GM19395 (cell line): ENCODE measurements at regions not wholly inside any gene's neighbourhood (a gene's known extent, or its start where the extent isn't known, plus 50 kb on each side); places are given as distances from the start of the nearest gene placed in this dataset.

Source experiments
- ATAC-seq: cut with Tn5 transposase; IDR thresholded peaks from one replicate; pipeline ENCODE4 v1.9.1; 2021; ENCODE audit warnings: mild to moderate bottlenecking, moderate library complexity; ENCODE audit not compliant: unreplicated experiment

GRCh38 chr11:127628458-127628785 lies 627.9 kb upstream of the KIRREL3 start:
- no peak for ATAC-seq

- no peak for ATAC-seq
Observed at GRCh38 chr11:127627629-127628457, 627.3 kb upstream of the KIRREL3 start.

- ATAC-seq = no peak
Observed at GRCh38 chr11:127627204-127627603, 626.6 kb upstream of the KIRREL3 start.

DNA sequence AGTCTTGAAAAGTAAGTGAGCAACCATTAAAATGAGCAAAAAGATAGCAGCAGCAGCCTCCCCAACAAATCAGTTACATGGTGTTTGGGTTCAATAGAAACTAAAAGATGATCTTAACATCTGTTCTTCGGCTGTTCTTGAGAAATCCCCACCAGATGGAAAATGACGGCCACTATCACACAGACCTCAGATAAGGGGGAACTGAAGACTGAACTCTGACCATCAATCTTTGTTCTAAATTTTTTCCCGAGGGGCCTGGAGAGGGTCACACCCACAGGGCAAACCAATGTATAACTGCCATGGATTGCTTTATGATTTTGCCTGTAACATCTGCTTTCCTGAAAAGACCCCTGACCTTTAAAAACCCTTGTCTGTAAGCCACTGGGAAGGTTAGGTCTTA lies 624.8 kb upstream of the KIRREL3 start:
- no peak for ATAC-seq

DNA sequence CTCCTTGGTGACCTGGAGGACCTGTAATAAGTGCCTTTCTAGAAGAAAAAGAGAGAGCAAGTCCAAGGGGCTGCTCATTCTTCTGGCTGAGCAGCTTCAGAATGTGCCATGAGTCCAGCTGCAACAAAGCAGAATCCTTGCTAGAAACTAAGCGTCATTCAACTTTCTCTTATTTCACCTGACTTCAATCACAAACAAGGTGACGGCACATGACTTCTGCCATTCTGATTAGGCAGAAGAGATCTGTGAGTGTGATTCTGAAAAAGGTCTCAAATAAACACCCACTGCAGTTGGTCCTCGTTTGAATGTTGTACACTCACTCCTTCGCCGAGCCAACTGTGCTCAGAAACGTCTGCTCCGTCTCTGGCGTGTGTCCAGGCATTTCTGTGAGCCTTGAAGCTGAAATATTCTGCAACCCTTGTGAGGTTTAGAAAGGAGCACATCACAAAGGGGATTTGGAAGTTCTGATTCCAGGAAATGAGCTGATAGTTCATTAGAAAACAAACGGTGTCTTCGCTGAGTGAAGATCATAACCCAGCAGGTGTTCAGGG lies 623.8 kb upstream of the KIRREL3 start:
- no peak for ATAC-seq

DNA sequence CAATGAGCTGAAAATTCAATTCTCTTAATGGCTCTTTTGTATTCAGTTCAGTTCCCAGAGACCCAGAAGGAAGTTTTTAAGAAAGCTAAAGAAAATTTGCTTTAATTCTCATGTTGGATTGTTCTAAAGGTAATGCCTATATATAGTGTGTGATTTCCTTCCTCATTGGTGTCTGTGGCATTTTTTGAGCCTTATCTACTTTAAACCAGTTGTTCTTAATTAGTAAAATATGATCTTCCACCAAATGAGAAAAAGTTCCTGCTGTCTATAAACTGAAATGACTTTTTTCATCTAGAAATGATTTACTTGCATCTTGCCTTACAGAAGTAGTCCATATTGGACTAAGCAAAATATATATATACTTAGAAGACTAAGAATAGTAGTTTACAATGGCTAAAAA lies 622.1 kb upstream of the KIRREL3 start:
- ATAC-seq = no peak

GRCh38 chr11:127620671-127621070 lies 620.1 kb upstream of the KIRREL3 start:
- ATAC-seq = no peak

DNA sequence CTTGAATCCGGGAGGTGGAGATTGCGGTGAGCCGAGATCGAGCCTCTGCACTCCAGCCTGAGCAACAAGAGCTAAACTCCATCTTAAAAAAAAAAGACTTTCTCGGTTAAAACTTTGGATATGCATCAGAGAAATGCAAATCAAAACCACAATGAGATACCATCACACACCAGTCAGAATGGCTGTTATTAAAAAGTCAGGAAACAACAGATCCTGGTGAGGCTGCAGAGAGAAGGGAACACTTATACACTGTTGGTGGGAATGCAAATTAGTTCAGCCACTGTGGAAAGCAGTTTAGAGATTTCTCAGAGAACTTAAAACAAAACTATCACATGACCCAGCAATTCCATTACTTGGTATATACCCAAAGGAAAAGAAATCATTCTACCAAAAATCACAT lies 619.4 kb upstream of the KIRREL3 start:
- no peak for ATAC-seq

DNA sequence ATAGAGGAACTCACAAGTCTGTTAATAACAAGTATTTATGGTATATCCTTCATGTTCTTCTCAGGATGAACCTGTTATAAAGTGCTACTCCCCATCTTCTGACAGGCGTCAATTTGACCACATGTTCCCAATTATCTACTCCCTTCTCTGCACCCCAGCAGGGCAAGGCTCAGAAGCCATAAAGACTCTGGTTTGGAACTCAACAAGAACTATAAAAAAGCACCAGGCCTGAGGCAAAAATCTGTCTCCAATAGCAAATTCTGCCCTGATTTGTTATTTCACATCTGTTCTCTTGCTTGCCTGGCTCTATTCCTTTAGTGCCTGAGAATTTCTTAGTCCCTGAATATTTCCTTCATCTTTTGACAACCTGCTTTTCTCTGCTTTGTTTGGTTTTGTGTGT lies 618.2 kb upstream of the KIRREL3 start:
- no peak for ATAC-seq

DNA sequence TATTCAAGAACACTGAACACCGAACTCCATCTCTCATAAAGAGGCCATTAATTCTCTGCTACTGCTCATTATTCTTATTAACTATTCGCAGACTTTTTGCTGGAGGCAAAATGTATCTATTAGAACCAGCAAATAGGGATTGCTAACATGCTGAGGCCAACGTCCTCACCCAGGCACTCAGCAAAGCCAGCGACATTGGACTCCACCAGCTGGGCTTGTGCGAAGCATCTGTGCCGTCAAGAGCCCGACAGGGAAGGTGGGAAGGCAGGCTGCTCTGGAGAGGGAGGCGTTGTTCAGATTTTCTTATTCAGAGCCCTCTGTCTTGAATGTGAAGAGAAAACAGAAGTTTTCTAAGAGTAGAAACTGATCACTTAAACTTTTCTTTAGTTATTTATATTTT lies 615.6 kb upstream of the KIRREL3 start:
- ATAC-seq = no peak

DNA sequence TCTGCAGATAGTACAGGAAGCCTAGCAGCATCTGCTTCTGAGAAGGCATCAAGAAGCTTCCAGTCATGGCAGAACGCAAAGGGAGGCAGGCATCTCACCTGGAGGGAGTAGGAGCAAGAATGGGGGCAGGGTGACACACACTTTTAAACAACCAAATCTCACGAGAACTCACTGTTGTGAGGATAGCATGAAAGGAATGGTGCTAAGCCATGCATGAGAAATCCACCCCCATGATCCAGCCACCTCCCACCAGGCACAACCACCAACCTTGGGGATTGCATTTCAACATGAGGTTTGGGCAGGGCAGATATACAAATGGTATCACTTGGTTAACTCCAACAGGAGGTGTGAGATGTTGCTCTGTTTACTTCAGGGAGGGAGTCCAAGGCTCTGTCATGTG lies 612.0 kb upstream of the KIRREL3 start:
- ATAC-seq = no peak

DNA sequence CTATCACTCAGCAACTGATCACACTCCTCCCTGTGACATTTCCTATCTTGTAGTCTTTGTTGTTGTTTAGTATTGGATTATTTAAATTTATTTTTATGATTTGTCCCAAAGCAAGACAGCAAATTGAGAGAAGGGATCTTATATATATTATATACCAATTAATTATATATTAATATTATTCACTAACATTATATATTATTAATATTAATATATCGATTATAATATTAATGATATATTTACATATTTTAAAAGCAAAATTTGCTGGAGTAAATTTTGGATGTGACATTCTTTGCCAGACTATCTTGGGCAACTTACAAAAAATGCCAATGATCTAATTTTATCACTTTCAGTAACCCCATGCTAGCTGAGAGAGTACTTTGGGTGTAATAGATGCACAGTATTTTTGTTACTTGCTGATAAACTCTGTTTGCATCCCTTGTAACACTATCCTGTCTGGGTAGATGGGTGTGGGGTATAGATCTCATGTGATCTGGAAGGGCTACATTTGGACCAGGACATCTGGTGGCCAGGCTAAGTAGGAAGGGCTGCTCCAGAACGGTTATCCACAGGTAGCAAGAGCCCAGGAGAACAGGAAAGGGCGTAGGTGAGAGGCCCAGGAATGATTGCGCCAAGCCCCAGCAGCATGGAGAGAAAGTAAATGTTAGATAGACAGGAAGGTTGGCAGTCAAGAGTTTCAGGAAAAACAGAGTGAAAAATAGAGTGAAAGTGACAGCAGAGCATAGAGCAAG lies 608.6 kb upstream of the KIRREL3 start:
- ATAC-seq = no peak

- ATAC-seq = no peak
Observed at GRCh38 chr11:127607487-127608085, 607.0 kb upstream of the KIRREL3 start.

- no peak for ATAC-seq
Observed at GRCh38 chr11:127601578-127601977, 601.0 kb upstream of the KIRREL3 start.

- no peak for ATAC-seq
Observed at GRCh38 chr11:127600674-127601073, 600.1 kb upstream of the KIRREL3 start.

DNA sequence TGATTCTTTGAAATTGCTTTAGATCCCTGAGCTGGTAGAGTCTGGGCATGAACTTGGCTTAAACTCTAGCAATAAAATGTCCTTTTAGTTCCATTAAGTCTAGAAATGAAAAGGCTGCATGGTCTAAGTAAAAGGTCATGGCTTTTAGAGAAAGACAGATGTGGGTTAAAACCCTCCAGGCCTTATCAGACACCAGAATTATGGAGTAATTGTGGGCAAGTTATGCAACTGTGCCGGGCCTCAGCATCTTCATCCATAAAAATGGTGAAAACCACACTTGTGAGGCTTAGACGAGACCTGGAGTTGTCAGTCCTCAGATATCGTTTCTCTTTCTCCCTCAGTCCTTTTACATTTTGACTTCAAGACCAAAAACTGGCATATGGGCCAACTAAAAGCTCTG lies 597.9 kb upstream of the KIRREL3 start:
- no peak for ATAC-seq

- ATAC-seq = no peak
Observed at GRCh38 chr11:127596433-127596832, 595.9 kb upstream of the KIRREL3 start.

DNA sequence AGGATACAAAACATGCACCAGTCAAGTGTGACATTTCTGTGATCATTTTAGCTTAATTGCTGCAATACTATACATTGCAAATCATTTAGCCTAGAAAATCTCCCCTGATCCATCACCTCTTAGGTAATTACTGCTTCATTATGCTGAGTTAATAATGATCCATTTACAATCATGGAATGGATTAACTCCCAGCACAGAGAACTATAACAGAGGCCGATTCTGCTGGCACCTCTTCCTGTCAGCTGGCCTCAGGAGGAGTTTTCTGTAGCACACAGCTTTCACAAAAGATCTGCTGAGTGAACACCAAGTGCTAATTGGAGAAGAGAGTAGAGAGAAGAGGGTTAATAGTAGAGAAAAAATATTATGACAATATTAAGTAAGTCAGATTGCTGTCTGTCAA lies 591.8 kb upstream of the KIRREL3 start:
- ATAC-seq = no peak

DNA sequence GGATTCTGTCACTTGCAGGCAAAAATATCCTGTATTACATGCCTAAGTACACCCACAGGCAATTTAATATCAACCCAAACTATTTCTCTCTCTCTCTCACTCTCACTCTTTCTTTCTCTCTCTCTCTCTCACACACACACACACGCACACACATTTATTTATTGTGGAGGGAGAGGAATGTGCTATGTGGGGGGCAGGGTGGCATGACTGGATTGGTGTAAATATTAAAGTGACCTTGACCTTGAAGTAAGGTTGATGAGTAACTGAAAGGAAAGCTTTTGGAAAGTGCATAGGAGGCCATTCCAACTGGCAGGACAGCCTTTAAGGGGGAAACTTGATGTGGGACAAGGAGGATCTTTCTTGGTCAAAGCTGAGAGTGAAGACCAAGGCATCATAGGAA lies 589.7 kb upstream of the KIRREL3 start:
- ATAC-seq = no peak

GRCh38 chr11:127588431-127588830 lies 587.9 kb upstream of the KIRREL3 start:
- ATAC-seq = no peak

DNA sequence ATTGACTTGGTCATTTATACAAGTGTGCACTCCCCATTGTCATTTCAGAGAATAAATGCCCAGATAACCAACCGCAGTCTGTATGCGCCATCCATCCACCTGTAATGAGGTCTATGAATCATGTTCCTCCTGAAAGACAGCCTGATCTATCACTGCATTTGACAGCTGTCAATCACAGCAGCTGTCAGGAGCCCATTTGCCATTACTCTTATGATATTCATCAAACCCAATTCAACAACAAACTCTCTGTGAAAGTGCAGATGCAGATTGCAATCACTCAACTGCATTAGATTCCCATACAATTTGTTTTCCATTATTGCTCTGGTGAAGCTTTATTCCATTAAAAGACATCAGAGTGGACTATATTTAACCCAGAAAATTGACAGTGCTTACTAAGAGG lies 586.9 kb upstream of the KIRREL3 start:
- ATAC-seq = no peak

DNA sequence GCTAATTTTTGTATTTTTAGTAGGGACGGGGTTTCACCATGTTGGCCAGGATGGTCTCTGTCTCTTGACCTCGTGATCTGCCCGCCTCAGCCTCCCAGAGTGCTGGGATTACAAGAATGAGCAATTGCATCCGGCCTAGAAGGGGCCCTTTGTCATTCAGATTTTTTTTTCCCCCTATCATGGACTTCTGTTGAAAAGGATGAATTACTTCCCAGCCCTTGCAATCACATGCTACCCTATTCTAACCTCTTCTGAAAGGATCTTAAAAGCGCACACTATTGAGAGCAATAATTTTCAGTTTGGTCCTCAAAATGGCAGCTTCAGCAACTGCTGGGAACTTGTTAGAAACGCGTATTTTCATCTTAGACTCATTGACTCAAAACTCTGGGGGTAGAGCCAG lies 575.6 kb upstream of the KIRREL3 start:
- ATAC-seq = no peak
